GM23338 (cell line): ENCODE measurements at regions not wholly inside any gene's neighbourhood (a gene's known extent, or its start where the extent isn't known, plus 50 kb on each side); places are given as distances from the start of the nearest gene placed in this dataset.

Experiments used
- ATAC-seq: fragments of 200-7000 bp; cut with Tn5 transposase; 3 replicates; pipeline ENCODE4 v1.9.1; 2020
- DNase-seq: peaks from one replicate; pipeline ENCODE4 v3.0.0-alpha.2; 2015; ENCODE audit warnings: low spot score
- H2AFZ ChIP-seq: fragments of 200-600 bp; sonication (generic); 2 replicates; pipeline ENCODE4 v1.8.0; 2016; ENCODE audit warnings: antibody characterized with exemption, mild to moderate bottlenecking, moderate library complexity
- H3F3A ChIP-seq: fragments of 200-600 bp; sonication (generic); replicated peaks from 2 replicates; pipeline ENCODE4 v1.8.0; 2017; ENCODE audit warnings: antibody characterized with exemption, mixed run types, low read depth
- H3K27ac ChIP-seq: fragments of 200-600 bp; sonication (generic); 2 replicates; pipeline ENCODE4 v1.6.1; 2016; ENCODE audit warnings: low read depth
- H3K27me3 ChIP-seq: fragments of 200-600 bp; sonication (generic); 2 replicates; pipeline ENCODE4 v1.8.0; 2016; ENCODE audit warnings: mild to moderate bottlenecking, mixed run types, moderate library complexity; ENCODE audit not compliant: insufficient read depth
- H3K36me3 ChIP-seq: fragments of 200-600 bp; sonication (generic); 2 replicates; pipeline ENCODE4 v1.8.0; 2016; ENCODE audit warnings: mild to moderate bottlenecking; ENCODE audit not compliant: insufficient read depth
- H3K4me1 ChIP-seq: fragments of 200-600 bp; sonication (generic); 2 replicates; pipeline ENCODE4 v1.8.0; 2016; ENCODE audit warnings: mild to moderate bottlenecking, moderate library complexity; ENCODE audit not compliant: insufficient read depth
- H3K4me2 ChIP-seq: fragments of 200-600 bp; sonication (generic); 2 replicates; pipeline ENCODE4 v1.7.1; 2017; ENCODE audit warnings: mixed run types
- H3K4me3 ChIP-seq: fragments of 200-600 bp; sonication (generic); 2 replicates; pipeline ENCODE4 v1.6.1; 2016; ENCODE audit warnings: mixed run types
- H3K79me2 ChIP-seq: fragments of 200-600 bp; sonication (generic); replicated peaks from 2 replicates; pipeline ENCODE4 v1.8.0; 2017; ENCODE audit warnings: mild to moderate bottlenecking; ENCODE audit not compliant: insufficient read depth
- H3K9me2 ChIP-seq: fragments of 200-600 bp; sonication (generic); 2 replicates; pipeline ENCODE4 v1.8.0; 2017; ENCODE audit not compliant: insufficient read depth
- H4K20me1 ChIP-seq: fragments of 200-600 bp; sonication (generic); replicated peaks from 2 replicates; pipeline ENCODE4 v1.8.0; 2017; ENCODE audit warnings: mild to moderate bottlenecking; ENCODE audit not compliant: insufficient read depth
- H3K27ac Mint-ChIP-seq: 2 replicates; pipeline ENCODE4 v1.8.0; 2020; ENCODE audit warnings: inconsistent platforms, mild to moderate bottlenecking, moderate library complexity, mixed read lengths
- H3K27me3 Mint-ChIP-seq: 3 replicates; pipeline ENCODE4 v1.8.0; 2022; ENCODE audit warnings: low read depth, mild to moderate bottlenecking, moderate library complexity, mixed read lengths, inconsistent platforms; ENCODE audit not compliant: insufficient read depth, poor library complexity
- H3K36me3 Mint-ChIP-seq: 3 replicates; pipeline ENCODE4 v1.8.0; 2021; ENCODE audit warnings: low read depth, mild to moderate bottlenecking, inconsistent platforms, moderate library complexity, mixed read lengths
- H3K4me1 Mint-ChIP-seq: 3 replicates; pipeline ENCODE4 v1.8.0; 2020; ENCODE audit warnings: mild to moderate bottlenecking, inconsistent platforms, mixed read lengths
- H3K4me3 Mint-ChIP-seq: 3 replicates; pipeline ENCODE4 v1.8.0; 2021; ENCODE audit warnings: moderate library complexity, mild to moderate bottlenecking, inconsistent platforms, mixed read lengths
- H3K9me3 Mint-ChIP-seq: 3 replicates; pipeline ENCODE4 v1.8.0; 2020; ENCODE audit warnings: moderate library complexity, mild to moderate bottlenecking, inconsistent platforms, mixed read lengths
- CREB1 ChIP-seq: fragments of 250-450 bp; sonication (Bioruptor Pico); IDR thresholded peaks from 2 replicates; pipeline ENCODE4 v1.5.0; 2020; ENCODE audit warnings: low read depth, mild to moderate bottlenecking, moderate library complexity
- CTCF ChIP-seq, 2 experiments: fragments of 200-600 bp in 1 of 2; sonication (generic) in 1 of 2; conservative IDR thresholded peaks; 2 replicates each; pipeline versions ENCODE4 v1.5.1 to v1.6.1; 2016 to 2017; ENCODE audit warnings: antibody characterized with exemption in 2 of 2, low read depth in 2 of 2, mild to moderate bottlenecking in 2 of 2, moderate library complexity in 1 of 2
- EZH2phosphoT487 ChIP-seq: fragments of 200-600 bp; sonication (generic); IDR thresholded peaks from one replicate; pipeline ENCODE4 v1.8.1; 2018; ENCODE audit warnings: antibody characterized with exemption; ENCODE audit not compliant: unreplicated experiment
- JUNB ChIP-seq: IDR thresholded peaks from one replicate; pipeline ENCODE4 v1.6.1; 2016; ENCODE audit warnings: antibody characterized with exemption; ENCODE audit not compliant: unreplicated experiment
- NANOG ChIP-seq: IDR thresholded peaks from 2 replicates; pipeline ENCODE4 v1.6.1; 2016; ENCODE audit warnings: antibody characterized with exemption, borderline replicate concordance
- POLR2AphosphoS5 ChIP-seq: IDR thresholded peaks from 2 replicates; pipeline ENCODE4 v1.6.1; 2016; ENCODE audit warnings: antibody characterized with exemption, low read depth
- REST ChIP-seq: IDR thresholded peaks from one replicate; pipeline ENCODE4 v1.6.1; 2018; ENCODE audit warnings: antibody characterized with exemption; ENCODE audit not compliant: unreplicated experiment
- STAT1 ChIP-seq: IDR thresholded peaks from one replicate; pipeline ENCODE4 v1.6.1; 2016; ENCODE audit warnings: antibody characterized with exemption; ENCODE audit not compliant: unreplicated experiment
- ZNF331 ChIP-seq: fragments of 250-450 bp; sonication (Bioruptor Pico); IDR thresholded peaks from 2 replicates; pipeline ENCODE4 v1.5.0; 2020; ENCODE audit warnings: low read depth, mild to moderate bottlenecking, moderate library complexity
- ZNF462 ChIP-seq: fragments of 250-450 bp; sonication (Bioruptor Pico); IDR thresholded peaks from 2 replicates; pipeline ENCODE4 v1.5.0; 2020; ENCODE audit warnings: mild to moderate bottlenecking, moderate library complexity

- peak; percentile 65 to 78 for TF ChIP-seq CTCF (conservative IDR thresholded peaks at IDR 0.05; ENCODE audit: low read depth in 2 of 2)
These were observed 138.7 kb upstream of the E2F7 start (continued) for GRCh38 chr12:77204083-77204482.

DNA sequence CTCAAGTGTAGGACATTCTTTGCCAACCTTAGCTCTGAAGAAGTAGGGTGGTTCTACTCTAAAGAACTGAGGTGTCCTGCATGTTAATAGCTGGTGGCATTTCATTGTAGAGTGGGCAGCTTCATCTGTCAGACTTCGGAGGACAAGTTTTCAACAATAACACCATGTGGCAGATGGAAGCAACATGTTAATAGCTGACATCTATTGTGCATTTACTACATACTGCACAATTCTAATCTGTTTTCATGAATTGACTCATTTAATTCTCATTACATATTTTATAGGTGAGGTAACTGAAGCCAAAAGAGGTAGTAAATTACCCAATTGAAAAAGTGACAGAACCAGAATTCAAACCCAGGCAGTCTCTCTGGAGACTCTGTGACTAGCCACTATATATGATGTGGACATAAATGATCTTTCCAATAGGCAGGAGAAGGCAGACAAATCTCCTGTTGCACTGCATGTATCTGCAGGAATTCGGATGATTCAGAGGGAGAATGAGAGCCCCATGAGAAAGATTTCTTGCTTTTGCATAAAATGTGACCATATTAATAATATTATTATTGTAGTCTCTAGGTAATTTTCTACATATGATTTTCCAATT is 137.2 kb upstream of the E2F7 start:
- ATAC-seq: no peak
- no peaks in the 10 kb centered on the region for H3F3A ChIP-seq
- Mint-ChIP-seq H3K27me3 (no peaks in the 10 kb centered on the region), H3K4me1 (no peaks in the 10 kb centered on the region; the same call in 2 of the 3 replicates), H3K4me3 (no peak overlapping the region), H3K36me3 (no peaks in the 10 kb centered on the region; the same call in 2 of the 3 replicates), H3K9me3 (peaks cover 15% of the 10 kb centered on the region; the same call in 2 of the 3 replicates), H3K27ac (no peak overlapping the region)
- H3K4me3 ChIP-seq: no peak overlapping the region
- H4K20me1 ChIP-seq: no peaks in the 10 kb centered on the region
- peaks cover 4% of the 10 kb centered on the region; the same call in 1 of the 2 replicates for H3K9me2 ChIP-seq
- H3K79me2 ChIP-seq: no peaks in the 10 kb centered on the region
- H3K27ac ChIP-seq: no peak overlapping the region
- no peak overlapping the region for H2AFZ ChIP-seq
- no peaks in the 10 kb centered on the region for H3K4me1 ChIP-seq
- no peak for DNase-seq
- H3K4me2 ChIP-seq: no peak overlapping the region
- H3K27me3 ChIP-seq: no peaks in the 10 kb centered on the region
- H3K36me3 ChIP-seq: no peaks in the 10 kb centered on the region; the same call in none of the 2 replicates
- TF ChIP-seq ZNF462 (CRISPR knock-in tag) (no peak), ZNF331 (CRISPR knock-in tag) (no peak), STAT1 (no peak), CTCF (conservative IDR thresholded peaks at IDR 0.05; ENCODE audit: low read depth in 2 of 2) (no peak), EZH2phosphoT487 (no peak), POLR2AphosphoS5 (no peak), NANOG (no peak), JUNB (no peak), CREB1 (CRISPR knock-in tag) (no peak), REST (no peak)
